Stimulated activated naive CD8-positive, alpha-beta T cell treated with anti-CD3 and anti-CD28 coated beads, Interleukin-15, Interleukin-2, amounts not matched to agents 100 U/mL and 50 U/mL, for 24 hours (primary cell): ENCODE measurements at regions not wholly inside any gene's neighbourhood (a gene's known extent, or its start where the extent isn't known, plus 50 kb on each side); places are given as distances from the start of the nearest gene placed in this dataset.
"Not testable (repeated sequence)": the region's sequence is repeated elsewhere in the genome, so short reads cannot be mapped to it uniquely, and the experiment has no call there.

Source experiments
- ATAC-seq: fragments of 150-1000 bp; cut with Tn5 transposase; one replicate; pipeline ENCODE4 v1.10.0; 2021
- DNase-seq: peaks from one replicate; pipeline ENCODE4 v3.0.0; 2021

DNA sequence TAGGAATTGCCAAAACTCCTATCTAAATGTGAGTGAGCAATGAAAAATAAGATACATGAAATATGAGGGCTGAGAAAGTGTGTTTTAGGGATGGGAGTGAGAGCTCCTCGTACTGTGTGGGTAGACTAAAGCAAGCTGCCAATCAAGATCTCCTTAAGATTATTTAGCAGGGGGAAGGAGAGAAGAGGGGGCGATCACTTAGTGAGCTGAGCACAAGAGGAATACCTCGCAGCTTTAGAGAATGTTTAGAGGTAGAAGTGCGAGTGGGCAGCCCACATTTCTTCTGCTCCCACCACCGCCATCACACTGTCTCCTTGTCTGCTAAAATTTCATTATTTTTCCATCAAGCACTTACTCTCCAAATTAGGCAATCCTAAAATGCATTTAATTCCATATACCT is 312.6 kb downstream of the ALDH8A1 start:
- no peak for ATAC-seq
- no peak for DNase-seq

DNA sequence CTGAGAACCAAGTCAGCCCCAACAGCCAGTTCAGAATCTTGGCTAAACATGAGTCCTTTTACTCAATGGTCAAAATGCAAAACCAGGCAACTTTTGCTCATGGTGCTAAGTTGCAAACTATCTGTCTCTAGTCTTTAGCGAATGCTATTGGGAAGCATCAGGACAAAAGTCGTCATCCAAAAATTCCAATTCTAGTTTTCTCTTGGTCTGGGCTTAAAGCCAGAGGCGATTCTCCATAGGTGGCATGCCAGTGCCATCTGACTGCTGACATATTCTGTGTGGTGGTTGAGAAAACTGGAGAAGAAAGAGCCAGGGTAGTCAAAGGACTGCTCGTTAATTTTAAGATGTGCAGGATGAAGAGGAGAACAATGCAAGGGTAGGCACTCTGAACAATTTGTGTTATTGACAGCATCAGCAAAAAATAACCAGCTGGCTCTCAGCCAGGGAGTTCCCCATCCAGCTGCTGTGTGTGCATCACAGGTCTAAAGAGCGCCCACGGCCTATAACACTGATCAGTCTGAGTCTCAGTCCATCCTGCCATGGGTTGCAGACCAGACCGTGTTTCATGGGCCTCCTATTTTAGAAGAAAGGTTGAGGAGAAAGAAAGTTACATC is 313.6 kb downstream of the ALDH8A1 start:
- peak; percentile 28 for DNase-seq
- ATAC-seq = no peak

DNA sequence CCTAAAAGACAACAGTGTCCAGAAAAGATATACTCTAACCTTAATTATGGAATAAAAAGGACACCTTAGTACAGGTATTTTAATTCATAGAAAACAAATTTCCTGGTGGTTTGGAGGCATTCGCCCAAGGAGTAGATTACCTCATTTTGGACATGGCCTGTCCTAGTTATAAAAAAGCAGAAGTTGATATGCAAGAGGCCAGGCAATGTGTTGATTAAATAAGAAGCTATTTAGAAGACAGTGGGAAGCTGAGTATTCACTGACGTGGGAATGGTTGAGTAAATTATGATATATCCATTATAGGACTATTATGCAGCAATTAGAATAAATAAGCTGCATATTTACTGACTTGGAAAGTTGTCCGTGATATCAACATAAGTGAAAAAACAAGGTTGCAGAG is 314.9 kb downstream of the ALDH8A1 start:
- ATAC-seq = no peak

DNA sequence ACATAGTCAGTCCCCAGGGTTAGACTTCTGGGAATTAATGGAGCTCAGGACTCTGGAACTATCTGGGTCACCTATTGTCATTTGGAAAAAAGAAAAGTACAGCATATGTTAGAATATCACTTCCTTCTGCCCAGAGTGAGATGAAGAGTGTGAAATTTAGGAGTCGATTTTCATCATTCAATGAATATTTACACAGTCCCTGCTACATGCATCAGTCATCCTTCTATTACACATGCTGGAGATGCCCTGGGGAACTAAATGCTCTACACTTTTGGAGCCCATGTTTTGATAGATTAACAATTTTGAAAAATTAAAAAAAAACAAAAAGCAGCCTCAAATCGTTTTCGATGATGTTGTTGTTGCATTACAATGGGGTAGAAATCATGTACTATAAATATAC is 315.4 kb downstream of the ALDH8A1 start:
- no peak for DNase-seq
- ATAC-seq = no peak

More for the DNA sequence above, 314.9 kb downstream of the ALDH8A1 start:
- DNase-seq = no peak

DNA sequence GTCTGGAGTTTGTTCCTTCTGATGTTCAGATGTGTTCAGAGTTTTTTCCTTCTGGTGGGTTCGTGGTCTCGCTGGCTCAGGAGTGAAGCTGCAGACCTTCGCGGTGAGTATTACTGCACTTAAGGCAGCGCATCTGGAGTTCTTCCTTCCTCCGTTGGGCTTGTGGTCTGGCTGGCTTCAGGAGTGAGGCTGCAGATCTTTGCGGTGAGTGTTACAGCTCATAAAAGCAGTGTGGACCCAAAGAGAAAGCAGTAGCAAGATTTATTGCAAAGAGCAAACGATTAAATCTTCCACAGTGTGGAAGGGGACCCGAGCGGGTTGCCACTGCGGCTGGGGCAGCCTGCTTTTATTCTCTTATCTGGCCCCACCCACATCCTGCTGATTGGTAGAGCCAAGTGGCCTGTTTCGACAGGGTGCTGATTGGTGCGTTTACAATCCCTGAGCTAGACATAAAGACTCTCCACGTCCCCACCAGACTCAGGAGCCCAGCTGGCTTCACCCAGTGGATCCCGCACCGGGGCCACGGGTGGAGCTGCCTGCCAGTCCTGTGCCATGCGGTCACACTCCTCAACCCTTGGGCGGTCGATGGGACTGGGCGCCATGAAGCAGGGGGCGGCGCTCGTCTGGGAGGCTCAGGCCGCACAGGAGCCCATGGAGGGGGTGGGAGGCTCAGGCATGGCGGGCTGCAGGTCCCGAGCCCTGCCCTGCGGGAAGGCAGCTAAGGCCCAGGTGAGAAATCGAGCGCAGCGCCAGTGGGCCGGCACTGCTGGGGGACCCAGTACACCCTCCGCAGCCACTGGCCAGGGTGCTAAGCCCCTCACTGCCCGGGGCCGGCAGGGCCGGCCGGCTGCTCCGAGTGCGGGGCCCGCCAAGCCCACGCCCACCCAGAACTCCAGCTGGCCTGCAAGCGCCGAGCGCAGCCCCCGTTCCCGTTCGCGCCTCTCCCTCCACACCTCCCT is 315.3 kb upstream of the SGK1 start:
- ATAC-seq (peak; percentile 61), DNase-seq (peak; percentile 39)

DNA sequence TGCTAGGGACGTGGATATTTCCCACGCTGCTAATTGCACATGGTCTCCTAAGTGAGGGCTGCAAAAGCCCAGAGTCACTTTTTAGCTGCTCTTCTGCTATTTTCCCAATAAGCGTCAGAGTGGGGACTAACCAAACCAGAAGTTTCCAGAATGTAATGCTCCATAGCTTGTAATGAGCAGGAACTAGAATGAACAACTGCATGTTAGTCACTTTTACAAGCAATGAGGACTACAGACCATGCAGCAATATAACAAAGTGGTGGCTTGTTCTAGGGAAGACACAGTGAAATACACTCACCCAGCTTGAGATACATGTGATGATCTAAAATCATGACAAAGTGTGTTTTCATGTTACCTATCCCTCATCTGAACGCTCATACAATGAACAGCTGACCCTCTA is 314.1 kb upstream of the SGK1 start:
- ATAC-seq = no peak
- DNase-seq = no peak

DNA sequence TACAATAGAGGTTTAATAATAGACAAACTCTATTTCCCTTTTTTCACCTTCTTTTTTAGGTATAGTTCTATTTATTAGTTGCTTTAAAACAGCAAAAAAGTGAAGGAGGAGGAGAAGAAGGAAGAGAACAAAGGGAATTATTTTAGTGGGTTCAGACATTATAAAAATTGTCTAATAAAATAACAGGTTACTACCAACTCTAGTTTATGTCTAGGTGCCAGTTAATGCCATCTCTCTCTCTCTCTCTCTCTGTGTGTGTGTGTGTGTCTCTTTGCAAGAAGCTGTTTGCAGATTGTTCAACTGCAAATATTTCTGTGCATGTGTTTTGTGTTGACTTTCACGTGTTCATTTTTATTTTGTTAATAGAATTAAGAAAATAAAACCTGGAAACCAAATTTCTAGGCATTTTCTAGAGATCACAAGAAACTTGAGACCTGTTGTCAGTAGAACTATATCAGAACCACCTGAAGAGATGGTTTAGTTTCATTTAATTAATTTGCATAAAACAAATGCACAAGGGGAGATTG is 313.5 kb upstream of the SGK1 start:
- ATAC-seq = no peak
- no peak for DNase-seq

DNA sequence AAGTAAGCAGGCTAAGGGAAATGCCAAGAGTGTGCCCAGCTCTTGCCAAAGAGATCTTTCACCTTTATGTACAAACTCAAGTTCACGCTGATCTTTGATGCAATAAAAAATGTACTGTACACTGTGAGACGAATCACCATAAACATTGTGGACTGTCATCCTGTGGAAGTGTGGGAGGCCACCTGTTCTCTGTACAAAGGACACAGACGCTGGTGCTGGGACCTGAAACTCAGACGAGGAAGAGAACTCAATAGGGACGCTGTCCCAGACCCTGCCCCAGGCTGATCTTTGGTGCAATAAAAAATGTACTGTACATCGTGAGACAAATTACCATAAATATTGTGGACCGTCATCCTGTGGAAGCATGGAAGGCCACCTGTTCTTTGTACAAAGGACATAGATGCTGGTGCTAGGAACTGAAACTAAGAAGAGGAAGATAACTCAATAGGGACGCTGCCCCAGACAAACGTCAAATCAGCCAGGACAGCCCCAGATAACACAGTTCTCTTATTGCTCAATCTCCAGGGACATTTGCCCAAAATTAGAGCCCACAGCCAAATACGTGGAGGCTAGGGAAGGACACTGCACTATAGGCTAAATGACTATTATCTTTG is 312.7 kb upstream of the SGK1 start:
- DNase-seq (no peak), ATAC-seq (peak; percentile 28)

DNA sequence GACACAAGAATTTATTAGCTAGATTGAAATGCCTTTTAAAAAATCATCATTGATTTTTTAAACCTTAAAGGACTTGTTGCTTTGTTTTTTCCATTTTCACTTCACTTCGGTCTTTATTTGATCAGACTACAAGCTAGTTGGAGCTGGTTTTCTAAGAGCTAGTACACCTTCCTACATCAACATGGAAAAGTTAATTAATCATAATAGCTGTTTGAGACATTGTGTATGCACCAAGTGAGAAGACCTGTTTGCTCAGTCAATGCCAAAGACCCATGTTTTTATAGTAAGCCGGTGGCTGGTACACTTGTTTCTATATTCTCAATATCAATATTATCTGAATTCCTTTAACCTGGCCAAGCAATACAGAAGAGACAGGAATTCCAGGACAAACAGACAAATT is 310.2 kb upstream of the SGK1 start:
- no peak for ATAC-seq
- DNase-seq = no peak

DNA sequence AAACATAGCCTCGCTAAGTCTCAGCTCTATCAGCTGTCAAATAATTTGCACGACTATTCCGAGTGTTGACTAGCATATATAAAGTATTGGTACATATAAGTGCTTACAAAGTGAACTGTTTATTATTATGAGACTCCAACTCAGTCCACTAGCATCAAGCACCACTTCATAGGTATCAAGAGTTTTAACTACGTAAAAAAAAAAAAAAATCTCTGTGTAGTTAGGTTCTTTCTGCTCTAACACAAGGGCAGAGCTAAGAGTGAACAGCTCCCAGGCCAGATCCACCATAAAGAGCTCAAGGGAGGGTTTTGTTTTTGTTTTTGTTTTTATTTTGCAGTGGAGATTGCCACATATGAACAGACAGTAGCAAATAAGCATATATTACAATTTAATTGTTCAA is 309.8 kb upstream of the SGK1 start:
- no peak for DNase-seq

DNA sequence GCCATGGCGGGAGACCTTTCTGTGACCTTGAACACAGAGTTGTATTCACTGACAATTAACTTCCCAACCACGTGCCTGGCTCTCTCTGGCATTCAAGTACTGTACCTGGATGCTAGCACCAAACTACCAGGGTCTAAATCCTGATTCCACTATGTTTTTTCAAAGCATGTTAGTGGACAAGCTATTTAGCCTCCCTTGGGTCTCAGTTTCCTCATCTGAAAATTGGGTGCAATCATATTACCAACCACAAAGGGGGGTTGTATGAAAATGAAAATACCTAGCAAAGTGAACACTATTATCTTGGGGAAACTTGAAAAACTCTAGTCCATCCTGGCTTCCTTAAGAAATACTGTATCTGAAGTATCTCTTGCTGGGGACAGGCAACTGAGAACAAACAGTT is 308.7 kb upstream of the SGK1 start:
- no peak for ATAC-seq
- no peak for DNase-seq

More for the DNA sequence above, 309.8 kb upstream of the SGK1 start:
- no peak for ATAC-seq

DNA sequence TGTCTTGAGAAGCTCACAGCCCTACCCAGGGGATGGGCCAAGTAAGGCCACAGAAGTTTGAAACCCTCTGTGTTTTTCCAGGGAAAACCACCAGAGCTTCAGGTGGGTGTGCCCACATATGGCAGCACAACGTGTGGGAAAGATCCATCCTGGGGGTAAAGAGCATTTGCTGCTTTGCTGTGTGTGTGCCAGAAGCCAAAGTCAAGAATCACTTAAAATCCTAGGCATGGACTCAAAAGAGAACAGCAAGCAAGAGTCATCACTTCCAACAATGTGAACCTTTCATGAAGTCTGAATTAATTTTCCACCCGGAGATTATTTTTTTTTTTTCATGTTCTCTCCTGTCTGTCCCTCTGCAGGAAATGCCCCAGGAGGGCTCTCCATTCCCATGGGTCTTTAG is 308.2 kb upstream of the SGK1 start:
- DNase-seq (no peak), ATAC-seq (no peak)

DNA sequence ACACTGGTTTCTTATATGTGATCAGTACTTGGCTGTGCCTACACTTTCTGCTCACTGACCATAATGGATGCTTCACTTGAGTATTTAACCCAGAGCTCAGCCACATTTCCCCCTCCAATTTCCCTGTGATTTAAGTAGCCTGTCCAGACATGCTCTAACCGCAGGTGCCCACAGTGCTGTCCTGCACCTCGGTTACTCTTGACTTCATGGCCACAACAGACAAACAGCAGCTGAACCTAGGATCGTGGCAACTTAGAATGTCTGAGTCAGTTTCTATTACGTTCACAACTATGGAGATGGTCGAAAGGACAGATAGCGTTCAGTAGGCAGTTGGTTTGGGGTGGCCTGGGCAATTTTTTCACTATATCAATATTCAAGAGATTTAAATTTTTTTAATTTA is 306.9 kb upstream of the SGK1 start:
- DNase-seq (no peak), ATAC-seq (no peak)

DNA sequence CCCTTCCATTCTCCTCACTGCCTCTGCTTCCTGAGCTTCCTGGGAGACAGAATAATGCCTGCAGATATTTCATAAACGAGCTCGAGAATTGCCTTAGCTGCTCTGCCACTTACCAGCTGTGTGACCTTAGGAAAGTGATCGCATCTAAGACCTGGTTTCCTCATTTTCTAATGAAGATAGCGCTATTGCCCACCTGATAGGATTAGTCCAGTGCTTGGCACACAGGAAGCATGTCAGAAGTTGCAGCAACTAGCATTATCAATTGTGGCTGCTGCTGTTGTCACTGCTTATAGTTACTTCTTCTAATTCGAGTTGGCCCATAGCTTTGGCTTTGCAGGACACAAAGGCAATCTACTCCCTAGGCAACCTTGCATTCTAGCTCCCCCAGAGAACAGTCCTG is 305.5 kb upstream of the SGK1 start:
- DNase-seq (no peak), ATAC-seq (no peak)

DNA sequence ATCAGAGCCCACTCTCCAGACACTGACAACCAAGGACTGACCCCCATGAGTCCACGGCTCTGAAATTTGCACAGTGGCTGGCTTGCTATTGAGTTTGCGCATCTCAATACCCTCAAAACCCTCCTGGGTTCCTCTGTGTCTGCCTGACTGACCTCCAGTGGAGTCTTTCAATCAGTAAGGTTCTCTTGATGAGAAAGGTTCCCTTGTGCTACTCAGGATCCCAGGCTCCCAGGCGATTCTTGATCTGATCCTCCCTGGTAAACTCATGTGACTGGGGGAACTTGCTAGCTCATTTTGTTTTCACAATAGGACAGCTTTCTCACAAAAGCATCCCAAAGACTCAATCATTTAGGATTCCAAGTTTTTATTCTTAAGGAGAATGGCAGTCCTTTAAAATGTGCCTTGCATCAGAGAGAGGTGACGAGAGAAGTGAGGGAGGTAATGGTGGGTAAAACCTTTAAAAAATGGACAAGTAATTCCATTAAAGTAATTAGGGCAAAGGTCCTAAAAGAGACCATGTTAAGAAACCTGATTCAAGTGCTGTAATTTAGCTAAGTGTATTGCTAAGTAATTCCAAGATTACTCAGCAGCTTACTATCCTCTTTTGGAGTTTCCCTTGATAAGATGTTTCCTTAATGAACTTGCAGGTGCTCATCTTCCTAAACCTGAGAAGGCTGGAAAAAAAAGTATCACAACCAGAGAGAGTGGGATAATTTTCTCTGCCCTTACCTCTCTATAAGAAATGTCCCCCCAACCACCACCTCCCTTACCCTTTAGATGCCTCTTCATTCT is 304.7 kb upstream of the SGK1 start:
- DNase-seq = no peak
- no peak for ATAC-seq

DNA sequence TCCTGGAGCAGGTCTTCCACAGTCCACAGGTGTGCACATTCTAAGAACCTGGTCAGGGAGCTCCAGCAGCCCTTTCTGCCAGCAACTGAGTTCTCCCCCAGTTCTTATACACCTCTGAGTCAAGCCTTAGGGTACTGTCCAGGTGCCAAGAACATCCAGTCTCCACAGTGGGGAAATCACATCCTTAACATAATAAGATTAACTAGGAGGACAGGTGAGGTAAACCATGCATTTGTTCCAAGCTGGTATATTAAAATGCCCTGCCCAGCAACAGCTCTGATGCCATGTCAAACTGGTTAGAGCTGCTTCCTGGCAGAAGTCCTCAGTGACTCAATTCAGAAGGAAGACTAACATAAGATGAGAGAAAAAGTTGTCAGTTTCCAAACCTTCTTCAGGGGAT is 303.9 kb upstream of the SGK1 start:
- DNase-seq (no peak), ATAC-seq (no peak)

DNA sequence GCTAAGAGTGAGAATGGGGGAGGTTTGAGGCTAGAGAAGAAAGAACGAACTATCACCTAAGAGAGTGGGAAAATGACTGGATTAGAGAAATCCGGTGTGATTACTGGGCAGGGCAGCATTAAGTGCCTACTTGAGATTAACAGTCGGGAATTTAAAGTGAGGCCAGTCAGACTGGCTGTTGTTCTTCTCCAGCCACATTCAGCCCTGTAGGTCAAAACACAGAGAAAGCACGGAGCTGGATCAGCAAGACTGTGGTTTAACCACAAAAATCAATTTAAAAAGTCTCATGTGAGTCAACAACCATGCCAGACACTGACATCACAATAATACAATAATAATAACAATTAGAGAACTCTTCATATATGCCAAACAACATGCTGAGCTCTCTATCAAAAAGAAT is 301.9 kb upstream of the SGK1 start:
- ATAC-seq = no peak
- no peak for DNase-seq

DNA sequence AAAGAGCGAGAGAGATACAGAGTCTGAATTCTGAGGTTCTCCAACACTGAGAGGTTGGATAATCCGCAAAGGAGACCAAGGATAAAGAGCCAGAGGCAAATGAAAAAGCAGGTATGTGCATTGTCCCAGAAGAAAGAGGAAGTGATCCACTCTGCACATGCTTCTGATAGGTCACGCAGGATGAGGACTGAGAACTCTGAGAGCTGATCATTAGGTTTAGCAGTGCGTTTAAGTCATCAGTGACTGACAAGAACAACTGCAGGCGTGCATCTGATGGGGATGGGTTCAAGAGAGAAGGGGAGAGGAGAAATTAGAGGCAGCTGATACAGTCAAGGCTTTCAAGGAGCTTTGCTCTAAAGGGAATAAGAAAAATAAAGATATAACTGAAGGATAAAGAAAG is 301.2 kb upstream of the SGK1 start:
- ATAC-seq (no peak), DNase-seq (no peak)

DNA sequence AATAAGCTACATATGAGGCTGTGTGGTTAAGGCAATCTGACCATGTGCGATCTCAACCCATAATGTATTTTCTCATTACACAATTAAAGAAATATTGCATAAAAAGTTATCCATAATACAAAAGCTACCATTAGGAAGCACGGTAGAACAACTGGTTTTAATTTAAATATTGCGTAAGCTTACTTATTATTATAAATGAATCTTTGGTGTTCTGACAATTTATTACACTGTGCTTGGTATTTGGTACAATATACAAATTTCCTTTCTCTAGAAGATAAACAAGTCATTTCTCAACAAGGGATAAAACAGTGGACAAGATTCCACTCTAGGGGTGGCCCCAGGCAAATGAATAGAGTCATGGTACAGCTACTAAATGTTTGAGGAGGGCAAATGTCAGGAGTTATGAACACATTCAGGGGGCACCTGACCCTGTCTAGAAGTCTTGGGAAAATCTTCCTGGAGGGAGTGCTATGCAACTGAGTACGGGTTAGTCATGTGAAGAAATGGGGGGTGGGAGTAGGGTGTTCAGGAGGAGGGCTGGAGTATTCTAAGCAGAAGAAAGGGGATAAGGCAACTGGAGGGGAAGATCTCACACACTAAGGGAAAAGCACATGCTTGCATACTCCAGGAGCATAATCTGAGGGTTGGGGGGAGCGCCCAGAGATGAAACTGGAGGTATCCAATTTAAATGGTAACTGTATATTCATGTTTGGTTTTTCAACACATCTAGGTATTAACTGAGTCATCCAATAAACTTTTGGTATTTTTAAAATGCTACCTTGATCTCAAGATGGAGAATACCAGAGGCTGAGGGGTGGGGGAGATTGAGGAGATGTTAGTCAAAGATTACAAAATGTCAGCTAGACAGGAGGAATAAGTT is 296.9 kb upstream of the SGK1 start:
- DNase-seq (no peak), ATAC-seq (no peak)

DNA sequence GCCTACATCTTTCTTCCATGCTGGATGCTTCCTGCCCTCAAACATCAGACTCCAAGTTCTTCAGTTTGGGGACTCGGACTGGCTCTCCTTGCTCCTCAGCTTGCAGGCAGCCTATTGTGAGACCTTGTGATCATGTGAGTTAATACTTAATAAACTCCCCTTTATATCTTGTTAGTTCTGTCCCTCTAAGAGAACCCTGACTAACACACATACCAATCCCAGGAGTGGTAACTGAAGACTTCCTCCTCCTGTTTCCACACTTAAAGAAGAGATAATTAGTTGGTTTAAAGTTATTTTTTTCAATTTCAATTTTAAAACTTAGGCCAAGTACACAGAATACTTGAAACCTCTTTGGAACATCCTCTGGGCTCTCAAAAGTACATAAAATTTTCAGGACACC is 294.2 kb upstream of the SGK1 start:
- not testable (repeated sequence) for DNase-seq, ATAC-seq

DNA sequence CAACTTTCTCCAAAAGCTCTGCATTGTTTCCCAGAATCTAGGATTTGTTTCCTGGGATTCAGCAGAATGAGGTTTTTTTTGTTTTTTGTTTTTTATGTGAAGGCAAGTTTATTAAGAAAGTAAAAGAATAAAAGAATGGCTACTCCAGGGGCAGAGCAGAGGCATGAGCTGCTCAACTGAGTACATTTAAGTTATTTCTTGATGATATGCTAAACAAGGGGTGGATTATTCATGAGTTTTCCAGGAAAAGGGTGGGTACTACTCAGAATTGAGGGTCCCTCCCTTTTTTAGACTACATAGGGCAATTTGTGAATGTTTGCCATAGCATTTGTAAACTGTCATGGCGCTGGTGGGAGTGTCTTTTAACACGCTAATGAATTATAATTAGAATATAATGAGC is 292.5 kb upstream of the SGK1 start:
- DNase-seq (no peak), ATAC-seq (no peak)
